ENCODE measurements at regions not wholly inside any gene's neighbourhood (a gene's known extent, or its start where the extent isn't known, plus 50 kb on each side); places are given as distances from the start of the nearest gene placed in this dataset.

DNA sequence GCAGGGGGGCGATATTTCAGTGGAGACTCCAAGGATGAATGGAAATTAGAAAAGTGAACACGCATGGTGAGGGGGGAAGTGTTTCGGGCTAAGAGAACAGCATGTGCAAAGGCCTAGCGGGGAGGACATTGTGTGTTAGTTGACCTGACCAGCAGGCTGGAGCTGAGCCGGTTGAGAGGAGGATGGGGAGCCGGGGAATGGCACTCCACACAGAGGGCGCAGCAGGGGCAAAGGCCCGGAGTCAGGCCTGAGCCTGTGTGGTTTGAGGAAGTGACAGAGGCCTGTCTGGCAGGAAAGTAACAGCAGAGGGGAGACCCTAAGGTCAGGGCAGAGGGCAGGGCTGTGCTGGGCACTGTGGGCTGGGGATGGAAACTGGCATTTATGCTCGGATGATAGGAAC, 83.2 kb upstream of the ZNF479 start:
- TF ChIP-seq, protein P1, sequence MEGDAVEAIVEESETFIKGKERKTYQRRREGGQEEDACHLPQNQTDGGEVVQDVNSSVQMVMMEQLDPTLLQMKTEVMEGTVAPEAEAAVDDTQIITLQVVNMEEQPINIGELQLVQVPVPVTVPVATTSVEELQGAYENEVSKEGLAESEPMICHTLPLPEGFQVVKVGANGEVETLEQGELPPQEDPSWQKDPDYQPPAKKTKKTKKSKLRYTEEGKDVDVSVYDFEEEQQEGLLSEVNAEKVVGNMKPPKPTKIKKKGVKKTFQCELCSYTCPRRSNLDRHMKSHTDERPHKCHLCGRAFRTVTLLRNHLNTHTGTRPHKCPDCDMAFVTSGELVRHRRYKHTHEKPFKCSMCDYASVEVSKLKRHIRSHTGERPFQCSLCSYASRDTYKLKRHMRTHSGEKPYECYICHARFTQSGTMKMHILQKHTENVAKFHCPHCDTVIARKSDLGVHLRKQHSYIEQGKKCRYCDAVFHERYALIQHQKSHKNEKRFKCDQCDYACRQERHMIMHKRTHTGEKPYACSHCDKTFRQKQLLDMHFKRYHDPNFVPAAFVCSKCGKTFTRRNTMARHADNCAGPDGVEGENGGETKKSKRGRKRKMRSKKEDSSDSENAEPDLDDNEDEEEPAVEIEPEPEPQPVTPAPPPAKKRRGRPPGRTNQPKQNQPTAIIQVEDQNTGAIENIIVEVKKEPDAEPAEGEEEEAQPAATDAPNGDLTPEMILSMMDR (IDR thresholded peaks at IDR 0.05; ENCODE audit: insufficient read depth, low read depth, low read length) = no peak
- peaks cover 4% of the 10 kb centered on the region for H3K9me3 ChIP-seq (ENCODE audit: insufficient read depth, low read depth, low read length)
- H2AFZ ChIP-seq (ENCODE audit: low read depth, low read length) = no peak overlapping the region
- no peaks in the 10 kb centered on the region for H3K36me3 ChIP-seq (ENCODE audit: insufficient read depth, low read length)
- H3K9ac ChIP-seq (ENCODE audit: low read length) = no peak overlapping the region
- Mint-ChIP-seq H3K4me3 (ENCODE audit: unreplicated experiment) (no peak overlapping the region), H3K9me3 (ENCODE audit: unreplicated experiment) (peaks cover 55% of the 10 kb centered on the region), H3K27me3 (ENCODE audit: low read depth, unreplicated experiment) (no peaks in the 10 kb centered on the region), H3K36me3 (ENCODE audit: low read depth, unreplicated experiment) (no peaks in the 10 kb centered on the region), H3K4me1 (ENCODE audit: low read depth, unreplicated experiment) (no peaks in the 10 kb centered on the region), H3K27ac (ENCODE audit: unreplicated experiment) (no peak overlapping the region)
- FAIRE-seq (no peak), DNase-seq (ENCODE audit: low read depth) (no peak)
- no peak overlapping the region for H3K4me2 ChIP-seq (ENCODE audit: low read length)
- no peak overlapping the region for H3K27ac ChIP-seq (ENCODE audit: low read depth, low read length)
- H3K79me2 ChIP-seq (ENCODE audit: insufficient read depth, low read length) = no peaks in the 10 kb centered on the region
- no peak overlapping the region for H3K4me3 ChIP-seq (ENCODE audit: insufficient read depth, low read depth, low read length)
- H3K27me3 ChIP-seq (ENCODE audit: insufficient read depth, low read length) = no peaks in the 10 kb centered on the region
- H4K20me1 ChIP-seq (ENCODE audit: insufficient read depth, low read length) = no peaks in the 10 kb centered on the region
- no peaks in the 10 kb centered on the region for H3K4me1 ChIP-seq (ENCODE audit: insufficient read depth, low read length)

DNA sequence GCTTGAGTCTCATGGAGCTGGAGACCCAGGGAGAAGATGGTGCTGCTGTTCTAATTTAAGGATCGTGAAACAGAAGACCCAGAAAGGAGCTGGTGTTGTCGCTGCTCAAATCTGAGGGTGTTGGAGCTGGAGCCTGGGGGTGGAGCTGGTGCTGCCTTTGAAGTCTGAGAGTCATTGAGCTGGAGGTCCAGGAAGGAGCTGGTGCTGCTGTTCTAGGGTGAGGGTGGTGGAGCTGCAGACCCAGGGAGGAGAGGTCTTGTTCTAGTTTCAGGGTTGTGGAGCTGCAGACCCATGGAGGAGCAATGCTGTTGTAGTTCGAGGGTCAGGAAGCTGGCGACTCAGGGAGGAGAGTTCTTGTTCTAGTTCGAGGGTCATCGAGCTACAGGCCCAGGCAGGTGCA, 84.1 kb upstream of the ZNF479 start:
- Histone ChIP-seq H3K4me3 (ENCODE audit: insufficient read depth, low read depth, low read length) (no peak overlapping the region), H3K27me3 (ENCODE audit: insufficient read depth, low read length) (no peaks in the 10 kb centered on the region), H2AFZ (ENCODE audit: low read depth, low read length) (no peak overlapping the region), H3K27ac (ENCODE audit: low read depth, low read length) (no peak overlapping the region), H4K20me1 (ENCODE audit: insufficient read depth, low read length) (no peaks in the 10 kb centered on the region), H3K4me1 (ENCODE audit: insufficient read depth, low read length) (no peaks in the 10 kb centered on the region), H3K36me3 (ENCODE audit: insufficient read depth, low read length) (no peaks in the 10 kb centered on the region), H3K9ac (ENCODE audit: low read length) (no peak overlapping the region), H3K79me2 (ENCODE audit: insufficient read depth, low read length) (no peaks in the 10 kb centered on the region), H3K9me3 (ENCODE audit: insufficient read depth, low read depth, low read length) (peaks cover 4% of the 10 kb centered on the region), H3K4me2 (ENCODE audit: low read length) (no peak overlapping the region)
- Mint-ChIP-seq H3K4me3 (ENCODE audit: unreplicated experiment) (no peak overlapping the region), H3K36me3 (ENCODE audit: low read depth, unreplicated experiment) (no peaks in the 10 kb centered on the region), H3K27me3 (ENCODE audit: low read depth, unreplicated experiment) (no peaks in the 10 kb centered on the region), H3K27ac (ENCODE audit: unreplicated experiment) (no peak overlapping the region), H3K4me1 (ENCODE audit: low read depth, unreplicated experiment) (no peaks in the 10 kb centered on the region), H3K9me3 (ENCODE audit: unreplicated experiment) (peaks cover 62% of the 10 kb centered on the region)
- DNase-seq (ENCODE audit: low read depth) = no peak
- TF ChIP-seq, protein P1 (IDR thresholded peaks at IDR 0.05; ENCODE audit: insufficient read depth, low read depth, low read length) = no peak
- no peak for FAIRE-seq

DNA sequence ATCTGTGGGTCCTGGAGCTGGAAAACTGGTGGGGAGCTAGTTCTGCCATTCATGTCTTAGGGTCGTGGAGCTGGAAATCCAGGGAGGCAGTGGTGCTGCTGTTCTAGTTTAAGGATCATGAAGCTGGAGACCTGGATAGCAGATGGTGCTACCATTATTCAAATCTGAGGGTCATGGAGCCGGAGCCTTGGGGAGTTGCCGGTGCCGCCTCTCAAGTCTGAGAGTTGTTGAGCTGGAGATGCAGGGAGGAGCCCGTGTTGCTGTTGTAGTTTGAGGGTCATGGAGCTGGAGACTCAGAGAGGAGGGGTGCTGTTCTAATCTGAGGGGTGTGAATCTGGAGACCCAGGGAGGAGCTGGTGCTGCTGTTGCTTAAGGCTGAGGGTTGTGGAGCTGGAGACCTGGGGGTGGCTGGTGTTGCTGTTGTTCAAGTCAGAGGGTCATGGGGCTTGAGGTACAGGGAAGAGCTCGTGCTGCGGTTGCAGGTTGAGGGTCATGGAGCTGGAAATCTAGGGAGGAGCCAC, 86.0 kb upstream of the ZNF479 start:
- H3K79me2 ChIP-seq (ENCODE audit: insufficient read depth, low read length) = no peaks in the 10 kb centered on the region
- no peak overlapping the region for H3K27ac ChIP-seq (ENCODE audit: low read depth, low read length)
- no peak overlapping the region for H3K4me3 Mint-ChIP-seq (ENCODE audit: unreplicated experiment)
- no peaks in the 10 kb centered on the region for H3K4me1 Mint-ChIP-seq (ENCODE audit: low read depth, unreplicated experiment)
- DNase-seq (ENCODE audit: low read depth) (no peak), FAIRE-seq (no peak)
- no peaks in the 10 kb centered on the region for H3K27me3 Mint-ChIP-seq (ENCODE audit: low read depth, unreplicated experiment)
- H3K36me3 ChIP-seq (ENCODE audit: insufficient read depth, low read length) = no peaks in the 10 kb centered on the region
- H3K4me1 ChIP-seq (ENCODE audit: insufficient read depth, low read length) = no peaks in the 10 kb centered on the region
- H2AFZ ChIP-seq (ENCODE audit: low read depth, low read length) = no peak overlapping the region
- H3K4me2 ChIP-seq (ENCODE audit: low read length) = no peak overlapping the region
- H3K27ac Mint-ChIP-seq (ENCODE audit: unreplicated experiment) = no peak overlapping the region
- H3K4me3 ChIP-seq (ENCODE audit: insufficient read depth, low read depth, low read length) = no peak overlapping the region
- no peak overlapping the region for H3K9ac ChIP-seq (ENCODE audit: low read length)
- no peaks in the 10 kb centered on the region for H3K27me3 ChIP-seq (ENCODE audit: insufficient read depth, low read length)
- no peaks in the 10 kb centered on the region for H3K36me3 Mint-ChIP-seq (ENCODE audit: low read depth, unreplicated experiment)
- TF ChIP-seq, protein P1 (IDR thresholded peaks at IDR 0.05; ENCODE audit: insufficient read depth, low read depth, low read length) = no peak
- no peak for TF ChIP-seq EZH2 (IDR thresholded peaks at IDR 0.05; ENCODE audit: insufficient read depth, low read length)
- H3K9me3 Mint-ChIP-seq (ENCODE audit: unreplicated experiment) = peaks cover 67% of the 10 kb centered on the region
- peaks cover 4% of the 10 kb centered on the region for H3K9me3 ChIP-seq (ENCODE audit: insufficient read depth, low read depth, low read length)
- no peaks in the 10 kb centered on the region for H4K20me1 ChIP-seq (ENCODE audit: insufficient read depth, low read length)
